ENCODE measurements at regions not wholly inside any gene's neighbourhood (a gene's known extent, or its start where the extent isn't known, plus 50 kb on each side); places are given as distances from the start of the nearest gene placed in this dataset.
"Not testable (repeated sequence)": the region's sequence is repeated elsewhere in the genome, so short reads cannot be mapped to it uniquely, and the experiment has no call there.

DNA sequence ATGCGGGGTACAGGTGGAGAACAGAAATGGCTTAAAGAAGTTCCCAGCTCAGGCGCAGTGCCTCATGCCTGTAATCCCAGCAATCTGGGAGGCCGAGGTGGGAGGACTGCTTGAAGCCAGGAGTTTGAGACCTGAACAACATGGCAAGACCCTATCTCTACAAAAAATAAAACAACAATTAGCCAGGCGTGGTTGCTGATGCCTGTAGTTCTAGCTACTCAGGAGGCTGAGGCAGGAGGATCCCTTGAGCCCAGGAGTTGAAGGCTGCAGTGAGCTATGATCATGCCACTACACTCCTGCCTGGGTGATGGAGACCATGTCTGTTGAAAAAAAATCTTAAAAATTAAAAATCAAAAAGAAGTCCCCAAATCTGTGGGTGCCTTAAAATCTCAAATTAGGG is 228.3 kb upstream of the WSB1 start:
- no peak for DNase-seq
- ATAC-seq: no peak

DNA sequence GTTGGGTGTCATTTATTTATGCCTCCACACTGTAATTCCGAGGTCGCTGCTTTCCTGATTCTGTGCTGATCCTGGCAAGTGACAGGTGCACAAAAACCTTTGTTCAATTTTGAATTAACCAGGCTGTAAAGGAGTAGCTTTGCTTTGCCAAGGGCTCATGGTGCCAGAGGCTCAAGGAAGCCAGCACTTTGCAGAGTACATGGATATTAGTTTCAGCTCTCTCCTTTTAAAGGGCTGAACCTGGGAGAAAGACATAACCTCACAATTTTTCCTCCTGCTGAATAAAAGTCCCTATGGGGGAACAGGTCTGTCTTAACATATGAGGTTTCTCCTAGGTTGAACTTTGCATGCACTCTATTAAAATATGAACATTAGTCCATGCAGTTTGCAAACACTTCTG is 227.6 kb upstream of the WSB1 start:
- DNase-seq: no peak
- no peak for ATAC-seq

DNA sequence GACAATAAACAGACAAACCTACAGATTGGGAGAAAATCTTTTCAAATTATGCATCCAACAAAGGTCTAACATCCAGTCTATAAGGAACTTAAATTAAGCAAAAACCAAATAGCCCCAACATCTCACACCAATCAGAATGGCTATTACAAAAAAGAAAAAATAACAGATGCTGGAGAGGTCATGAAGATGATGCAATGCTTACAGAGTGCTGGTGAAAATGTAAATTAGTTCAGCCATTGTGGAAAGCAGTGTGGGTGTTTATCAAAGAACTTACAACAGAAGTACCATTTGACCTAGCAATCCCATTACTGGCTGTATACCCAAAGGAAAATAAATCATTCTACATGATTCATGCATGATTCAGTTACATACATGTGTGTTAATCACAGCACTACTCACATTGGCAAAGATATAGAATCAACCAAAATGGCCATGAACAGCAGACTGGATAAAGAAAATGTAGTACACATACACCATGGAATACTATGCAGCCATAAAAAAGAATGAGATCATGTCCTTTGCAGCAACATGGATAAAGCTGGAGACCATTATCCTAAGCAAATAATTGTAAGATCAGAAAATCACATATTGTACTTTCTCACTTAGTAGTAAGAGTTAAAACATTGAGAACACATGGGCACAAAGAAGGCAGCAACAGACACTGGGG is 223.9 kb upstream of the WSB1 start:
- ATAC-seq: no peak
- DNase-seq: no peak

DNA sequence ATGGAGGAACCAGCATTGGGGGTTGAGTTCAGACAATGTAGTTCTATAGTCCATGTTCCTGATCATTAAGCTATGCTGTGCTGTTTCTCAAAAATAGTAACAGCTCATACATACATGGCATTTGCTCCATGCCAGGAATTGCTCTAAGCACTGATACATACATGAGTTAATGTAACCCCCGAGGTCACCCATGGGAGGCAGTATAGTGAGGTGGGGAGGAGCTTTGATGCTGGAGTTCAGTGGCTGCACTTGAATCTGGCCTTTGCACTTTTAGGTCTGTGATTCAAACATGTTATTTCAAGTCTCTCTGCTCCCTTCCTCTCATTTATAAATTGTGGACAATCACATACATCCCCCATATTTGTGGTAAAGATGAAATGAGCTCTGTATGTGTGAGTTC is 223.1 kb upstream of the WSB1 start:
- ATAC-seq (no peak), DNase-seq (no peak)

DNA sequence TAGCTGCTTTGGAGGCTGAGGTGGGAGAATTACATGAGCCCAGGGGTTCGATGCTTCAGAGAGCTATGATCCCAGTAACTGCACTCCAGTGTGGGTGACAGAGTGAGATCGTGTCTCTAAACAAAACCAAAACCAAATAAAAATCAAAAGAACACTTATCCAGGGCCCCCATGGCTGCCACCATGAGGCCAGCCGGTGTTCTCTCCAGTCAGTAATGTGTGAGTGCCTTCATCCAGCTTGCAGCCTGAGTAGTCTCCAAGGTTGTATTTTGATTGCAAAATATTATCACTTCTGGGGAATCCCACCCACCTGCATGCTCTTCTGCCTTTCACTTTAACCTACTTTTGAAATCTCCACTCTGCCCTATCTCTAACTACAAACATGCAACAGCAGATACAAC is 221.0 kb upstream of the WSB1 start:
- DNase-seq (no peak), ATAC-seq (no peak)

DNA sequence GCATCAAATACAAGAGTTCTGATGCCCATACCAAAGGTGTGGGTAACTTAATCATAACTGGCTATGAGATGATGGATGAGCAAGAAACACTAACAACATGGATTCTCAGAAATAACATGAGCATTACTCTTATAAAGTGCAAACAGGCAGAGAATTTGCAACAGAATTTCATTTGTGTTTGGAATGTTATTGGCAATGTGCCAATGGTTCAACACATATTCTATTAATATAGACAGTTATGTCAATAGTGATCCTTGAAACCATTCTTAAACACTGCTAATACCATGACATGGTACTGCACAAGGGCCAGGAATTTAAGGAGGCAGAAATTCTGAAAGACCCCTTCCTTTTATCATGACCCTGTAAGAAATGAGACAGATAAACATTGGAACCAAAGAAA is 217.1 kb upstream of the WSB1 start:
- no peak for DNase-seq
- ATAC-seq: no peak

DNA sequence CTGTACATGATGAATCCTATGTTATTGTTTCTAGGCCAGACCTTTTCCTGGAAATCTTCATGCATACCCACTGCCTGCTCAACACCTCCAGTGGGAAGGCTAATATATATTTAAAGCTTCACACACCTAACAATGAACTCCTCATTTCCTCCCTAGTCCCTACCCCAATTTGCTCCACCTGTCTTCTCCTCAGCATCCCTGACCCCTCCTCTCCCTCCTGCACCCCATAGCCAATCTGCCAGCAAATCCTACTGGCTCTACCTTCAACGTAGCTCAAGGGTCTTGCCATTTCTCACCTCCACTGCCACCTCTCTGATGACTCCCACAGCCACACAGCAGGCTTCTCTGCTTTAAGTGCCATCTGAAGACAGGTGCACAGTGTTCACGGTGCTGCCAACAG is 215.6 kb upstream of the WSB1 start:
- DNase-seq: no peak
- no peak for ATAC-seq

DNA sequence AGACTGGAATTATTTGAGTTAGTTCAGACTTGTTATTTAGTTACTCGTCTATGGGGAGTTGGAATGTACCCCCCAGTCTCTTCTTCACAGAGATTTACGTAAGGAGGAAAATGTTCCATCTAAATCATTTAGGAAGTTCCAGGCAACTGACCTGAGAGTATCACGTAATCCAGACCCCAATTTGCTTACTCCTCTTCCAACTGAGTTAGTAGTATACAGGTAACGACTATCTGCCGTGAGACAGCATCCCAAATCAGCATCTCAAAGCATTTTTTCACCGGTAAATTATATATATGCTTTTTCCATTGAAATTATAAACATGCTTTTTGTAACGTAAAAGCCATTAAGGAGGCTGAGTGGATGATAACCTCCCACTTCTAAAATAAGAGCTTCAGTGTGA is 214.3 kb upstream of the WSB1 start:
- DNase-seq (no peak), ATAC-seq (no peak)

DNA sequence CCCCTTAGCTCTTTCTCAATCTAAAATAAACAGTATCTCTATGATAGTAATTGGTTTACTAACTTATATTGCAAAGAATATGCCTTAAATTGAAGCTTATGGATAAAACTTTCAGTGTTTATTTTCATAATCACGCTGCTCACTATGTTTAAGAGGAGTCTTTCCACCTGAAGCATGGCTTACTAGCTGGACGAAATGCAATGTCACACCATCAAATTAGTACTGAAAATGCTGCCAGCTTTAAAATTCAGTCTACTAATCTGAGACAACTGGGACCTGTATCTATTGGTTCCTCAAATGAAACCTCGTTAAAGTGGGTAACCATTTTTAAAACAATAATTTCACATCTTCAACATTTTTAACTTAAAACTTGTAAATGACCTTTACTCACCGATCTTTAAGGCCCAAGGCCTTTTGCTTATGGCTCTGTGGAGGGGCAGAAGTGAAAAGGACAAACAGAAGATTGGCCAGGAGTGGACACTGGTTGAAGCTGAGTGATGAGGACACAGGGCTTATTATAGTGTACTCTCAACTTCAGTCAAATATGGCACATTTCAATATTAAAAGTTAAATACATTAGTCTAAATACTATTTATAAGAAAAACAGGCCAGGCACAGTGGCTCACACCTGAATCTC is 212.8 kb upstream of the WSB1 start:
- DNase-seq: no peak
- ATAC-seq: no peak

DNA sequence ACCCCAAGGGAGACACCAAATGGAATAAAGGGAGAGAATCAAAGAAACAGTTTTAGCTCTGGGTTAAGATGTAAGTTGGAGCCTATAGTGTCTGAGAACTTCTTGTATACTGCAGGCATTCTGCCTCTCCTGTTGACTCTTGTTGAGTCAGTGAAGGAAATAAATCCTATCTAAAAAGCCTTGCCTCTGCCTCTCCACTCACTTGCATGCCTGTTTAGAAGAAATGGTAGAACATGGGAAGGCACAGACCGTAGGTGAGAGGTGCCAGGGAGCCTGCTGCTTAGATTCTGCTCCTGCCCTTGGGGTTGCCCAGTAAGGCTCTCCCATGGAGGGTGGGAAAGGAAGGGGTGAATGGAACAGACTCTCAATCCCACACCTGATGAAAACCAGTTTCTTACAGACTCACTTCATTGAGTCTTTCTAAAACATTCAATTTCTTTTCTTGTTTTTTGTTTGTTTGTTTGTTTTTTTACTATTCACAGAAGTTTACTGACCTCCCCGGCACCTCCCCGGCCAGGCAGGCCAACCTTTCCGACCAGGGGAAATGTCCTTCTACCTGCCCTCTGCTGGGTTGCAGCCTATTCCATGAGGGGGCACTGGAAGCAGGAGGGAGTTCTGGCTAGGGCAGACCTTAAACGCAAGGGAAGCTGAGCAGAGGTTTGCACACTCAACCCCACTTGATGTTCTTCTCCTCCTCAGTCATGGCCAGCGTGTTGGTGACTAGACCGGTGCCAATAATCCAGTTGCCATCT is 211.7 kb upstream of the WSB1 start:
- DNase-seq (no peak), ATAC-seq (no peak)

DNA sequence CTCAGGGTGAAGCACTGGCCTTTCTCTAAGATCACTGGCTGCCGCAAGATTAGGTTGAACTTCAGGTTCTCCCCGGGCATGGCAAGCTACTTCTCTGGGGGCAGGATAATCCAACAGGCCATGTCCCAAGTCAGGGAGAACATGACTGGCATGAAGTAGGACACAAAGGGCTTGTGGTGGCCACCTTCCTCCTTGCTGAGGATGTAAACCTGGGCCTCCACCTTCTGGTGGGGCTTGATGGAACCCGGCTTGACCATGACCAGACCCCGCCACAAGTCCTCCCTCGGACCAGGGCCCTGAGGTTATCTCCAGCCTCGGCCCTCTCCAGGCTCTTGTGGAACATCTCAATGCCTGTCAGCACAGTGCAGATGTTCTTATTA is 211.1 kb upstream of the WSB1 start:
- no peak for DNase-seq
- no peak for ATAC-seq

DNA sequence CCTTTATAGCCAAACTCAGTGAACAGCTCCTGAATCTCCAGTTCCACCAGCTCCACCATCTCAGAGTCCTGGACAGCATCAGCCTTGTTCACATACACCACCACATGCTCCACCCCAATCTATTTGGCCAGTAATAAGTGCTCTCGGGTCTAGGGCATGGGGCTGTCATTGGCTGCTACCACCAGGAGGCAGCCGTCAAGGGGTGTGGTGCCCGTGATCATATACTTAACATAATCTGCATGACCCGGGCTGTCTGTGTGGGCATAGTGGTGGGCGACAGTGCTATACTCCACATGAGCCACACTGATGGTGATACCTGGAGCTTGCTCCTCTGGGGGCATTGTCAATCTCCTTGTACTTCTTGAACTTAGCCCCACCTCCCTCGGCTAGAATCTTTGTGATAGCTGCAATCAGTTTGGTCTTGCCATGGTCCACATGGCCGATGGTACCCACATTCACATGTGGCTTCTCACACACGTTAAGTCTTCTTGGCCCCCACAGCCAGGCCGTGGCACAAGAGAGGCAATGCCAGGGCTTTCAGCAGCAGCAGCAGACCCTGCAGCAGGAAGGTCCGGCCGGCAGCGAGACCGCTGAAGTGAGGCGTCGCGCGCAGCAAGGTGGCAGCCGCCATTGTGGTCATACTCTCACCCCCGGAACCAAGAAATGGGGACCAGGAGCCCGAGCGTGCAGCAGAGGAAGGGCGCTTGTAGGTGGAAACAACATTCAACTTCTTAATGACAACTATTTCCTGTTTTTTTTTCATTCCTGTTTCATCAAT is 210.3 kb upstream of the WSB1 start:
- ATAC-seq (no peak), DNase-seq (no peak)

DNA sequence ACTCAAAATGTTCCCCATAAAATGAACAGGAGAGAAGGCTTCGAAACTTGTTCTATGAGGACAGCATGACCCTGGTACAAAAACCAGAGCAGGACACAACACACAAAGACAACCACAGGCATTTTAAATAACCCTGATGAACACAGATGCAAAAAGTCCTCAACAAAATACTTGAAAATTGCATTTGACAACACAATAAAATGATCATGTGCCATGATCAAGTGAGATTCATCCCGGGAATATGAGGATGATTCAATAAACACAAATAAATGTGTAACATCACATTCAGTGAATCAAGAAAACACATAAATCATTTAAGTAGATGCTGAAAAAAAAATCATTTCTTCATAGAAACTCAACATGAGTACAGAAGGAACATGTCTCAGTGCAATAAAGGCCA is 208.4 kb upstream of the WSB1 start:
- no peak for DNase-seq
- no peak for ATAC-seq

DNA sequence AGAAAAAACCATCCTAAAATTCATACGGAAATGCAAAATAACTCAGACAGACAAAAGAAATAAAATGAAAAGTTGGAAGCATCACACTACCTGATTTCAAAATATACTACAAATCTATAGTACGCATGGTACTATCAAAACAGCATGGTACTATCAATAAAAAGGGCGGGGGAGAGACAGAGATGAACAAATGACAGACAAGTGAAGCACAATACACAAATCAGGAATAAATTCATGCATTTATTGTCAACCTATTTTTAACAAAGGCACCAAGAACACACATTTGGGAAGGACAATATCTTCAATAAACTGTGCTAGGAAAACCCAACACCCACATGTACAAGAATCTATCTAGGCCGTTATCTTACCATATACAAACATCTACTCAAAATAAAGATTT is 207.4 kb upstream of the WSB1 start:
- DNase-seq (no peak), ATAC-seq (no peak)

DNA sequence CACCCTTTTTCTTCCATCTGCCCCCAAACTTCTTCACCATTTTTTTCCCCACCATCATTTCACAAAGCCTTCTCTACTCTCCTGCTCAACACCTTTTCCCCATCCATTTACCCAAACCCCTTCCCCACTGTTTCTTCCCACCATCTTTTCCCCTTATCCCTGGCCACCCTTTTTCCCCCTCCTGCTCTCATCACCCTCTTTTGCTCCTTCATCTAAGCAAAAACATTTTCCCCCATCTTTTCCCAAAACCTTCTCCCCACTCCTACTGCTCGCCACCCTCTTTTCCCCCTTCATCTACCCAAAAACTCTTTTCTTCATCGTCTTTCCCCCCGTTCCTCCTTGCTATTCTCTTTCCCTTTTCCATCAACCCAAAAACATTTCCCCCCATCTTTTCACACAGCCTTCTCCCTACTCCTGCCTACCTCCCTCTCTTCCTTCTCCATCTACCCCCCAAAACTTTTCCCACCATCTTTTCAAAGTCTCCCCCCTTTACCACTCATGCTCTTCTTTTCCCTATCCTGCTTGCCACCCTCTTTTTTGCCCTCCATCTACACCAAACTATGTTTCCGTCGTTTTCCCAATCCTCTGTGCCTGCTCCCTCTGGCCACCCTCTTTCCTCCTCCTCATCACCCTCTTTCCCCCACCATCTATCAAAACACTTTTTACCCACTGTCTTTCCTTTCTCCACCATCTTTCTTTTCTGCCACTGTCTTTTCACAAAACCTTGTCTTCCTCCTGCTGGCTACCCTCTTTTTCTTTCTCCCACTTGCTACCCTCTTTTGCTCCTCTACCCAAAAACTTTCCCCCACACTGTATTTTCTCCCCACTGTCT is 205.8 kb upstream of the WSB1 start:
- ATAC-seq: no peak
- DNase-seq: no peak

DNA sequence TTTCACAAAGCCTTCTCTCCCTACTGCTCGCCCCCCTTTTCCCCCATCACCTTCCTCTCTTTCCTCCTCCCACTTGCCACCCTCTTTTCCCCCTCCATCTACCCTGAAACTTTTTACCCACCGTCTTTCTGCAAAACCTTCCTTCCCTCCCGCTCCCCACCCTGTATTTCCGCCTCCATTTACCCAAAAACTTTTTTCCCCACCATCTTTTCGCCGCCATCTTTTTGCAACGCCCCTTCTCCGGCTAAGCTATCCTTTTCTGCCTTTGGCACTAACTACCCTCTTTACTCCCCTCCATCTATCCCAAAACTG is 205.2 kb upstream of the WSB1 start:
- no peak for ATAC-seq
- DNase-seq: no peak

DNA sequence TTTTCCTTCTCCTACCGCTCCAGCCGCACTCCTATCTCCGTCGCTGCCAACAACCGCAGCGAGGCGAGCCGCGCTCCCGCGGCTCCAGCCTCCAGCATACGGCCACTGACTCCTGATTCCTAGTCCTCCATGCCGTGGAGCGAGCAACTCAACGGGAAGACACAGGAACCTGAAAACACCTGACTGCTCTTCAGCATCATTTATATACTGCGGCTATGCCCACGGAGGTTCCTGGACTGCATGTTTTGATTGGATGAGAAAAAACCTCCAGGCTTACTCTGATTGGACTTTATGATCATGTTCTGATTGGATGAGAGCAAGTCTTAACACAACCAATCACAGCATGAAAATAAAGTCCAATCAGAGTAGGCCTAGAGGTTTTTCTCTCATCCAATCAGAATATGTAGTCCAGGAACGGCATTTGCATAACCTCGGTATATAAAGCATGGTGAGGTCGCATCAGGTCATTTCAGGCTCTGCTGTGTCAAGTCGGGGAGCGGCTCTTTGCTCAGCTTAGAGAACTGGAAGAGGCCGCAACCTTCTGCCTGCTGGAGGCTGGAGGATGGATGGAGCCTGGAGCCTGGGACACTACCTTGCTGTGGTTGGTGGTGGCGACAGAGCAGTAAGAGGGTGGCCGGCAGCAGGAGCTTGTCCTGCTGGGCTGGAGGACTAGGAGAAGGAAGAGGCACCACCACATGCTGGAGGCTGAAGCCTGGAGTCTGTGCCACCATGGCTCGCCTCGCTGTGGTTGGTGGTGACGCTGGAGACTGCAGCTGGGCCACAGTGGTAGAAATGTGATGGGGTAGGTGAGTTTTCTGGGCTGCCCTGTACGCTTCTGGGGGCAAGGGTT is 204.6 kb upstream of the WSB1 start:
- DNase-seq: not testable (repeated sequence)

DNA sequence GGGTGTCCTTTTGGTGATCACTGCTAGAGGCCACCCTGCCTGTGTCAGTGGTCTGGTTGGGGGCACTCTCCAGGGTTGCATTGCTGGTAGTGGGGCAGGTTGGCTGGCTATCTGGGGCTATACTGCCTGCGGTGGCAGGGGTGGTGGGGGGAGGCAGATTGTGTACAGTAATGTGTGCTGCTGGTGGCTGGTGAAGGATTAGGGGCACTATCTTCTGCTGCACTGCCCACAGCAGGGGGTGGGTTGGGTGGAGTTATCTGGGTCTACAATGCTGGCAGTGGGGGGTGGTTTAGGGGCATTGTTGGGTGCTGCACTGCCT is 204.0 kb upstream of the WSB1 start:
- ATAC-seq (no peak), DNase-seq (no peak)

More for the DNA sequence above, 204.6 kb upstream of the WSB1 start:
- ATAC-seq: not testable (repeated sequence)

DNA sequence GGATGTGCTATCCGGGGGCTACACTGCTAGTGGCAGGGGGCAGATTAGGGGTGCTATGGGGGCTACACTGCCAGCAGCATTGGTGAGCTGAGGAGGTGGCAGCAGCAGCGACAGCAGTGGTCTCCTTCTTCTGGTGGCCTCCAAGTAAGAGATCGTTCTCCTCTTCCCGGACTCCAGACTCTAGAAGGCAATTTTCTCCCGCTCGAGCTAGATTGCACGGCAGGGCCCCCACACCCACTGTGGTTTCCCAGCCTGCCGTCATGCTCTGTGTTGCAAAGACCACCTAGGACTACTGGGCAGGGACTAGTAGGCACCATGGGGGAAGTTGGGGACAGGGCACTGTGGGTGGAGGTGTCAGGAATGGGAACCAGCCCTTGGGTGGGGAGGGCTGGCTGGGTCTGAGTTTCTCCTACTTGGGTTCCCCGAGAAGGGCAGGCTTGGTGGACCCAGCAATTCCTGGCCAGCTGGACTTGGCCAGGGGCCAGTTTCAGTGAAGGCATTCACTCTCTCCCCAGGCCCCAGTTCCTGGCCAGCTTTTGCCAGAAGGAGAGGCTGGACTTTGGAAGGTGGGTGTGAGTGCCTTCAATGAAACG is 203.4 kb upstream of the WSB1 start:
- ATAC-seq: not testable (repeated sequence)

DNA sequence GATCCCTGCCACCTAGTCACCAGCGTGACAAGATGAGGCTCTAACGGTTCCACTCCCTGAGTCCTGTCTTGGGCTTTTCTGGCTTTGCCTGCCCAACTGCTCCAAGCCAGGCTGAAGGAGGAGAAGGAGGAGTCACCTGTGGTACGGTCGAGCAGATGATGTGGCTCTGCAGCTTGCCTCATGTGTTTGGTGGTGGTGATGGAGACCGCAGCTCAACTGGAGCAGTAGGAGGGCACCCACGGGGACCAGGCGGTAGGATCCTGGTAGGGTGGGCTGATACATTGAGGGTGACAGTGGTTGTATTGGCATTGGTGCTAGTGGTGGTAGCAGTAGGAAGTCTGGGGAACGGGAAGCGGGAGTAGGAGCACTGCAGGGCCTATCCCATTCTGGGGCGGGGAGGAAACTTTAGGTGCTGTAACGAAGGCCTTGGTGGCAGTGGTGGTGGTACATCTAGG is 202.8 kb upstream of the WSB1 start:
- ATAC-seq (no peak), DNase-seq (no peak)

More for the DNA sequence above, 203.4 kb upstream of the WSB1 start:
- not testable (repeated sequence) for DNase-seq

DNA sequence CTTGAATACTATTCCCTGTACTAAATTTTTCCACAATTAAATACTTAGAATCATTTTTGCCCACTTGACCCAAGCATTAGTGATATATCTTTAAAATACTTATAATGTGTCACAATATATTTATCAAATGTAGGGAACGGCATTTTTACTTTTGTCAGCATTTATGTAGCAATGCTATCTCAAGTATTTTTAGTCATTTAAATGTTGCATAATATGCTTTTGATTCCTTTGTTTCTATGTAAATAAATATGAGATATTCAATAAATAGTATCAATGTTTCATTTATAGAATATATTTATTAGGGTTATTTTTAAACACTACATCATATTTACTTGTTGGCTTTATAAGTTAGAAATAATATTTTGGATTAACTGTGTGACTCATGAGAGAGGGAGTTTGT is 199.7 kb upstream of the WSB1 start:
- DNase-seq, ATAC-seq: not testable (repeated sequence)
